Peyer's patch (tissue), 4 donors: ENCODE measurements at regions not wholly inside any gene's neighbourhood (a gene's known extent, or its start where the extent isn't known, plus 50 kb on each side); places are given as distances from the start of the nearest gene placed in this dataset.

Experiments
- DNase-seq, 3 donors: peaks; one replicate each; pipeline ENCODE4 v3.0.0-alpha.2; 2017 to 2019
- H3K27ac ChIP-seq, 4 donors: fragments of 200-600 bp; sonication (generic); one replicate each; pipeline ENCODE4 v1.5.1; 2016 to 2019
- H3K27me3 ChIP-seq, 2 donors: fragments of 200-600 bp; sonication (generic); one replicate each; pipeline ENCODE4 v1.5.1; 2019
- H3K36me3 ChIP-seq, 3 donors: fragments of 200-600 bp; sonication (generic); one replicate each; pipeline ENCODE4 v1.5.1; 2016 to 2019
- H3K4me1 ChIP-seq, 4 donors: fragments of 200-600 bp; sonication (generic); one replicate each; pipeline ENCODE4 v1.5.1; 2016 to 2019
- H3K4me3 ChIP-seq, 4 donors: fragments of 200-600 bp; sonication (generic); 1 replicate in 3 of 4; 2 replicates in 1 of 4; pipeline ENCODE4 v1.5.1; 2016 to 2019; ENCODE audit warnings: mild to moderate bottlenecking in 1 of 4
- H3K9me3 ChIP-seq, 4 donors: fragments of 200-600 bp; sonication (generic); one replicate each; pipeline ENCODE4 v1.5.1; 2016 to 2019; ENCODE audit warnings: mild to moderate bottlenecking in 1 of 4
- CTCF ChIP-seq, 6 experiments: fragments of 450-650 bp in 4 of 6; fragments of 200-600 bp in 2 of 6; sonication (generic) in 1 of 6; IDR thresholded peaks; one replicate each; pipeline ENCODE4 v1.5.1; 2017 to 2019; ENCODE audit warnings: antibody characterized with exemption in 6 of 6, mild to moderate bottlenecking in 3 of 6, moderate library complexity in 1 of 6
- POLR2A ChIP-seq, 2 donors: fragments of 450-650 bp; IDR thresholded peaks; one replicate each; pipeline ENCODE4 v1.5.1; 2017; ENCODE audit warnings: antibody characterized with exemption in 2 of 2, mild to moderate bottlenecking in 2 of 2, moderate library complexity in 2 of 2

DNA sequence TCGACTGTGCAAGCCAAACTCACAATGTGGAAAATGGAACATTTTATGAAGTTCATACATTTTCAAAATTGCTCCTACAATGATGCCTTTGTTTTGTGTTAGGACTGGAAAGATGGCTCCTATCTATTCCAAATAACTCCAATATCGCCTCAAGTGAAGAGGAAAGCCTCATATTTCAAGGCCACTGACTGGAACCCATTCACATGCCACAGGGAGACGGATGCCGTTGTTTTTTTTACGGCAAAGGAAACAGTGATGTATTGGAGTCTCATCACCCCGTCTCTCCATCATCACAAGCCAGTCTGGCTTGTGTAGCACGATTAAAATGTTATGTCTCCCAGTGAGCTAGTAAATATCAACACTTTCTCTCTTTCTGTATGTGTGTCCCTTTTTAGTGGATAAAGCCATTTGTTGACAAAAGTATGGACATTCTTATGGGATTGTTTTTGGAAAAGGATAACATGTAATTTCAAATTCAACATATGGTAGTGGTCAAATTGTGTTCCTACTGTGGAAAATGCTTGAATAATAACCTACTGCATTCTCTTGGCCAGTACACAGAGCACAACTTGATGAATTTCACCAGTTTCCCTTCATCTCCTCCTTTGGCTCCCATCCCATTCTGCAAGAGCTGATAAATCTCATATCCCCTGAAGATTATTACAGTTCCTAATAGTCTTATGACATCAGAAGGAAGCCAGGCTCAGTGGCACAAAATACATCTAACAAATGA, 109.5 kb upstream of the PITRM1 start:
- Histone ChIP-seq H3K27ac (no peak overlapping the region), H3K27me3 (no peaks in the 10 kb centered on the region), H3K4me3 (no peak overlapping the region), H3K4me1 (no peaks in the 10 kb centered on the region), H3K36me3 (no peaks in the 10 kb centered on the region), H3K9me3 (no peaks in the 10 kb centered on the region)
- TF ChIP-seq CTCF (IDR thresholded peaks at IDR 0.05) (no peak), POLR2A (IDR thresholded peaks at IDR 0.05) (no peak)
- no peak for DNase-seq

GRCh38 chr10:3278771-3279170, 106.2 kb upstream of the PITRM1 start:
- no peak for TF ChIP-seq CTCF (IDR thresholded peaks at IDR 0.05)
- no peak for TF ChIP-seq POLR2A (IDR thresholded peaks at IDR 0.05)
- no peak for DNase-seq
- Histone ChIP-seq H3K4me1 (no peaks in the 10 kb centered on the region), H3K27ac (no peak overlapping the region), H3K27me3 (no peaks in the 10 kb centered on the region), H3K4me3 (no peak overlapping the region), H3K36me3 (no peaks in the 10 kb centered on the region), H3K9me3 (no peaks in the 10 kb centered on the region)

DNA sequence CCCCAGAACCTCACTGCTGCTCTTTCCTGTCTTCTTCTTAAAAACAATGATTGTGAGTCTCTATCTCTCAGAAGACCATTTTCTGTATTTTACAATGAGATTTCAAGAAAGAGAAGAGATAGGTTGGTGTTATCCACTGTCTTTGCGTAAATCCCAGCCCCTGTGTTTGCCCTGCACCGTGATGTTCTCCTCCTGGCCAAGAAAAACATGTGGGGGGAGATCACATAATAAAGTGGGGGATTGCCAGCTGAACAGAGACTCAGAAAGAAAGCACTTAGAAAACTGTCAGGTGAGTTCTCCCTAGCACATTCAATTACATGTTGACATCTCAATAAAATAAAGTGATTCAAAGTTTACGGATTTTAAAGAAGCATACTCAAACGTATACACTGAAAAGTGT, 105.0 kb upstream of the PITRM1 start:
- no peak for TF ChIP-seq POLR2A (IDR thresholded peaks at IDR 0.05)
- TF ChIP-seq CTCF (IDR thresholded peaks at IDR 0.05), result no peak
- no peak for DNase-seq
- no peaks in the 10 kb centered on the region for H3K9me3 ChIP-seq

GRCh38 chr10:3274414-3274813, 101.8 kb upstream of the PITRM1 start:
- no peak for DNase-seq
- no peak overlapping the region for H3K4me3 ChIP-seq
- no peak for TF ChIP-seq CTCF (IDR thresholded peaks at IDR 0.05)
- no peaks in the 10 kb centered on the region for H3K4me1 ChIP-seq
- no peaks in the 10 kb centered on the region for H3K9me3 ChIP-seq
- no peaks in the 10 kb centered on the region for H3K27me3 ChIP-seq
- H3K36me3 ChIP-seq, result no peaks in the 10 kb centered on the region
- no peak overlapping the region for H3K27ac ChIP-seq

More for the DNA sequence above, 105.0 kb upstream of the PITRM1 start:
- Histone ChIP-seq H3K4me3 (no peak overlapping the region), H3K27ac (no peak overlapping the region), H3K4me1 (no peaks in the 10 kb centered on the region), H3K36me3 (no peaks in the 10 kb centered on the region), H3K27me3 (no peaks in the 10 kb centered on the region)

DNA sequence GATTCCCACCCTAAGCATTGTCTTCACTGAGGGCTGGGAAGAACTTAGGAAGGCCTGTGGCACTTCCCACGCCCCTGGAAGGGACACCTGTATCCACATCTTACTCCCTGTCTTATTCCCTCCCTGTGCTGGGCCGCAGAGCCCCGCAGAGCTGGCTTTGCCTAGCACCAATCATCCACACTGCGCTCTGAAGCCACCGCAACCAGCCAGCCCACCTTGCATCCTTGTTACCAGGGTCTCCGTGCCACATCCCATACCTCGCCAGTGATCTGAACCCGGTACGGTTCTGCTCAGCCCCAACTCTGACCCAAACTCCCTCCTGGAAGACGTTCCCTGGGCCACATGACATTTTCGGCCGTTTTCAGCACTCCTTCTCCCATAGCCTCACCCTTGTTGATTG, 101.4 kb upstream of the PITRM1 start:
- Histone ChIP-seq H3K36me3 (no peaks in the 10 kb centered on the region), H3K27me3 (no peaks in the 10 kb centered on the region), H3K27ac (no peak overlapping the region), H3K4me3 (no peak overlapping the region), H3K9me3 (no peaks in the 10 kb centered on the region), H3K4me1 (no peaks in the 10 kb centered on the region)
- TF ChIP-seq CTCF (IDR thresholded peaks at IDR 0.05), result no peak
- TF ChIP-seq POLR2A (IDR thresholded peaks at IDR 0.05), result no peak
- no peak for DNase-seq

- no peak for DNase-seq
- H3K4me3 ChIP-seq, result no peak overlapping the region
- no peaks in the 10 kb centered on the region for H3K27me3 ChIP-seq
- H3K27ac ChIP-seq, result no peak overlapping the region
- no peaks in the 10 kb centered on the region for H3K4me1 ChIP-seq
- no peaks in the 10 kb centered on the region for H3K36me3 ChIP-seq
- no peak for TF ChIP-seq POLR2A (IDR thresholded peaks at IDR 0.05)
- no peak for TF ChIP-seq CTCF (IDR thresholded peaks at IDR 0.05)
- H3K9me3 ChIP-seq, result no peaks in the 10 kb centered on the region
Observed at GRCh38 chr10:3272300-3272699, 99.7 kb upstream of the PITRM1 start.
